IPS DF 6.9 (cell line): ENCODE measurements at regions not wholly inside any gene's neighbourhood (a gene's known extent, or its start where the extent isn't known, plus 50 kb on each side); places are given as distances from the start of the nearest gene placed in this dataset.
"Not testable (repeated sequence)": the region's sequence is repeated elsewhere in the genome, so short reads cannot be mapped to it uniquely, and the experiment has no call there.

Experiments used
- DNase-seq: peaks from one replicate; pipeline ENCODE4 v3.0.0-alpha.2; 2013; ENCODE audit warnings: low read depth, low spot score
- H3K27ac ChIP-seq: one replicate; pipeline ENCODE4 v1.5.1; 2013; ENCODE audit warnings: low read length, control low read depth
- H3K27me3 ChIP-seq: 2 replicates; pipeline ENCODE4 v1.6.1; 2013; ENCODE audit warnings: mild to moderate bottlenecking, low read length; ENCODE audit not compliant: control insufficient read depth, insufficient read depth
- H3K36me3 ChIP-seq: 2 replicates; pipeline ENCODE4 v1.6.1; 2013; ENCODE audit warnings: low read length; ENCODE audit not compliant: control insufficient read depth, insufficient read depth
- H3K4me1 ChIP-seq: 2 replicates; pipeline ENCODE4 v1.6.1; 2013; ENCODE audit warnings: low read length; ENCODE audit not compliant: control insufficient read depth, insufficient read depth
- H3K4me3 ChIP-seq: 2 replicates; pipeline ENCODE4 v1.5.1; 2013; ENCODE audit warnings: mild to moderate bottlenecking, low read length
- H3K9me3 ChIP-seq: 2 replicates; pipeline ENCODE4 v1.6.1; 2013; ENCODE audit warnings: low read length, inconsistent platforms; ENCODE audit not compliant: control insufficient read depth, insufficient read depth
- WGBS: extraction: QIAGEN DNeasy Blood & Tissue Kit; methylation state at CpG from one replicate; pipeline ENCODE4 v1.1.7; 2013; ENCODE audit warnings: mixed read lengths, missing lambda C conversion rate; ENCODE audit not compliant: insufficient read length, insufficient coverage; 5-methylcytosine and 5-hydroxymethylcytosine counted together

- Histone ChIP-seq H3K27ac (no peak overlapping the region), H3K4me1 (no peaks in the 10 kb centered on the region), H3K9me3 (no peaks in the 10 kb centered on the region), H3K36me3 (no peaks in the 10 kb centered on the region), H3K27me3 (no peaks in the 10 kb centered on the region), H3K4me3 (no peak overlapping the region)
- WGBS, result no CpG with 5 or more reads among the region's 1 CpG
- DNase-seq, result no peak
Measured at GRCh38 chr7:142539901-142540300, 209.4 kb upstream of the PRSS1 start.

- DNase-seq, result no peak
- no peak overlapping the region for H3K4me3 ChIP-seq
- H3K36me3 ChIP-seq, result no peaks in the 10 kb centered on the region
- H3K27ac ChIP-seq, result no peak overlapping the region
- no peaks in the 10 kb centered on the region for H3K4me1 ChIP-seq
- H3K9me3 ChIP-seq, result no peaks in the 10 kb centered on the region
- no peaks in the 10 kb centered on the region for H3K27me3 ChIP-seq
- no CpG with 5 or more reads among the region's 1 CpG for WGBS
Measured at GRCh38 chr7:142537760-142538159, 211.5 kb upstream of the PRSS1 start.

DNA sequence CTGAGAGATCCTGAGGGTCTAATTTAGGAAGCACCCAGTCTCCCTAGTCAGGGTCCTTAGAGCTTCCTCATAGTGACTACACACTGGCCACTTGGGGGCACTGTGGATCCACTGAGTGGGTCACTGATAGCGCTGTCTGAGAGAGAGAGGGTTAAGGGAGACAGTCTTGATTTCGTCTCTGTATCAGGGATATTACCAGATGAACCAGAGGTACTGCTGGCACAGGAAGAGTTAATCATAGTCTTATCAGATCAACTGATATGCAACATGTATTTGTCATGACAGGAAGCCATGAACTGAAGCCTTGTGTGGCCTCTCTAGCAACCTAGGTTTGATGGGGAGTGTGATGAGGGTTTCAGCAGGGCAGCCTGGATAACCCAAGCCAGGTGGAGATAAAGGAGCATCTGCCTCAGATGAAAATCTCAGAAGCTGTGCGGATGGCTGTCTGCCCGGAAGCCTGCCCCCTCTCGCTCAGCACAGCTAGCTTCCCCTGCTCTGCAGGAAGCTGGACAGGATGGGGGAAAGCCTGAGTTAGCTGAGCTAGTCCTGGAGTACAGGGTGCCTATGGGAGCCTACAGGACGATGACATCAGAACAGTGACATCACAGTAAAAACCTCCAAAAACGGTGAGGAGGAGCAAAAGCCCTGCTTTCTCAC, 214.0 kb upstream of the PRSS1 start:
- Histone ChIP-seq H3K4me3 (no peak overlapping the region), H3K36me3 (no peaks in the 10 kb centered on the region), H3K9me3 (no peaks in the 10 kb centered on the region), H3K27me3 (no peaks in the 10 kb centered on the region), H3K4me1 (no peaks in the 10 kb centered on the region), H3K27ac (no peak overlapping the region)
- DNase-seq, result peak; percentile 75
- no CpG with 5 or more reads among the region's 7 CpGs for WGBS

- Histone ChIP-seq H3K9me3 (no peaks in the 10 kb centered on the region), H3K4me1 (no peaks in the 10 kb centered on the region), H3K27me3 (no peaks in the 10 kb centered on the region), H3K36me3 (no peaks in the 10 kb centered on the region), H3K4me3 (no peak overlapping the region), H3K27ac (no peak overlapping the region)
- no peak for DNase-seq
Measured at GRCh38 chr7:142534726-142535122, 214.5 kb upstream of the PRSS1 start.

DNA sequence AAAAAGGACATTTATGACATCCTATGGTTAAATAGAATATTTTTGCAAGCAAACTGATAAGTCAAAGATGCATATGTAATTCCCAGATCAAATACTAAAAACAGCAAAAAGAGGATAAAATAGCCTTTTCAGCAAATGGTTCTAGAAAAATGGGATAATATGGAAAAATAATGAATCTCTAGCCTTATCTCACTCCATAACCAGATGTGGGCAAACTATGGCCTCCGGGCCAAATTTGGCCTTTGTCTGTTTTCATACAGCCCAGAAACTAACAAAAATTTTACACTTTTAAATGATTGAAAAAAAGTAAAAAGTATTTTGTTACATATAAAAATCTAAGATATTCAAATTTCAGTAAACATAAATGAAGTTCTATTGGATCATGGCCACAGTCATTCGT, 215.4 kb upstream of the PRSS1 start:
- H3K4me1 ChIP-seq, result 0 out of 2 replicates have a peak, but pooled peaks cover 1% of the 10 kb centered on the region
- no peaks in the 10 kb centered on the region for H3K36me3 ChIP-seq
- DNase-seq, result no peak
- no peaks in the 10 kb centered on the region for H3K9me3 ChIP-seq
- no peaks in the 10 kb centered on the region for H3K27me3 ChIP-seq
- no peak overlapping the region for H3K27ac ChIP-seq
- WGBS, result no CpG with 5 or more reads among the region's 2 CpGs
- H3K4me3 ChIP-seq, result no peak overlapping the region

GRCh38 chr7:142529591-142529990, 219.7 kb upstream of the PRSS1 start:
- Histone ChIP-seq H3K9me3 (no peaks in the 10 kb centered on the region), H3K27ac (no peak overlapping the region), H3K27me3 (no peaks in the 10 kb centered on the region), H3K4me3 (no peak overlapping the region), H3K4me1 (0 out of 2 replicates have a peak, but pooled peaks cover 1% of the 10 kb centered on the region), H3K36me3 (no peaks in the 10 kb centered on the region)
- WGBS, result no CpG with 5 or more reads among the region's 4 CpGs
- DNase-seq, result no peak

GRCh38 chr7:142528608-142529408, 220.5 kb upstream of the PRSS1 start:
- WGBS, result no CpG with 5 or more reads among the region's 15 CpGs

GRCh38 chr7:142523821-142524460, 225.3 kb upstream of the PRSS1 start:
- H3K9me3 ChIP-seq, result no peaks in the 10 kb centered on the region
- H3K27ac ChIP-seq, result no peak overlapping the region
- no peaks in the 10 kb centered on the region for H3K36me3 ChIP-seq
- DNase-seq, result no peak
- H3K4me3 ChIP-seq, result no peak overlapping the region
- WGBS, result no CpG with 5 or more reads among the region's 9 CpGs
- H3K4me1 ChIP-seq, result no peaks in the 10 kb centered on the region
- no peaks in the 10 kb centered on the region for H3K27me3 ChIP-seq

More at GRCh38 chr7:142528608-142529408, 220.5 kb upstream of the PRSS1 start:
- no peaks in the 10 kb centered on the region for H3K9me3 ChIP-seq
- H3K27ac ChIP-seq, result no peak overlapping the region
- no peaks in the 10 kb centered on the region for H3K27me3 ChIP-seq
- DNase-seq, result no peak
- H3K36me3 ChIP-seq, result no peaks in the 10 kb centered on the region
- 0 out of 2 replicates have a peak, but pooled peaks cover 1% of the 10 kb centered on the region for H3K4me1 ChIP-seq
- H3K4me3 ChIP-seq, result no peak overlapping the region

DNA sequence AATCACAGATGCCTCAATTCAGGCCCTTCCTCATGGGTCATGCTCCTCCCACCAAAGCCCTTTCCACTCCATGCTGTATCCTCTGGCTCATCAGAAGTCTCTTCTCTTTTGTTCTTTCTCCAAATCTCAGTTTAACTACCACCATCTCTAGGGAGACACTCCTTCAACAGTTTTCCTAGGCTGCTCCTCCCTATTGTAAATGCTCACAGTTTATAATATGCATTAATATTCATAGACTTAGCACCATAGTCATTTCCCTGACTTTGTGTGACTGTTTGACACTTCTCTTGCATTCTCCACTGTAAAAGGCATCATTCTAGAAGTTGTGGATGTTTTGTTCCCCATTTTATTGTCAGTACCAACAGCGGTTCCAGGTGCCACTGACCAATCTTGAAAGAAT, 226.5 kb upstream of the PRSS1 start:
- no peak for DNase-seq
- no peaks in the 10 kb centered on the region for H3K27me3 ChIP-seq
- no peaks in the 10 kb centered on the region for H3K36me3 ChIP-seq
- H3K4me1 ChIP-seq, result no peaks in the 10 kb centered on the region
- no peaks in the 10 kb centered on the region for H3K9me3 ChIP-seq
- H3K4me3 ChIP-seq, result no peak overlapping the region
- no CpG with 5 or more reads among the region's 1 CpG for WGBS
- no peak overlapping the region for H3K27ac ChIP-seq

DNA sequence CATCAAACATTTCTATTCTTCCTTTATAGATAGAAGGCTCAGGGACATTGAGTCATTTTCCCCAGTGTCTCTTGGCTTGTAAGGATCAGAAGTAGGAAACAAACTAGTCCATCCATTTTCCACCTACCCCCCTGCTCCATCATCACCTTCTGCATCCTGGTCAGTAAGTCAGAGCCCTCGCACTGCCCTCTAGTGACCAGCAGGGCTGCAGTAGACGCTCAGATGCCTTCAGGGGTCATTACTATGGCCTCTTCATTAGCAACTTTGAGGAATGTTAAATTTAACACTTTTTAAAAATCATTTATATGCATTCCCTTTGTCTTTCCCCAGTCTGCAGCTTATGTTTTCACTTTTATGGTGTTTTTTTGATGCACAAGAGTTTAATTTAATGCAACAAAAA, 228.4 kb upstream of the PRSS1 start:
- no CpG with 5 or more reads among the region's 2 CpGs for WGBS
- H3K27me3 ChIP-seq, DNase-seq: not testable (repeated sequence)

More for the DNA sequence above, 228.4 kb upstream of the PRSS1 start:
- not testable (repeated sequence) for H3K4me1 ChIP-seq, H3K4me3 ChIP-seq, H3K9me3 ChIP-seq, H3K27ac ChIP-seq, H3K36me3 ChIP-seq
